D341Med (cell line): ENCODE measurements at regions not wholly inside any gene's neighbourhood (a gene's known extent, or its start where the extent isn't known, plus 50 kb on each side); places are given as distances from the start of the nearest gene placed in this dataset.

Experiments
- DNase-seq: peaks from one replicate; pipeline ENCODE4 v3.0.0; 2012; ENCODE audit warnings: low spot score

- no peak for DNase-seq
These were observed 173.3 kb upstream of the LINC00305 start for GRCh38 chr18:64322189-64322588.

- no peak for DNase-seq
These were observed 169.7 kb upstream of the LINC00305 start for GRCh38 chr18:64318547-64318946.

GRCh38 chr18:64311859-64312258 lies 163.0 kb upstream of the LINC00305 start:
- no peak for DNase-seq

GRCh38 chr18:64295839-64296238 lies 147.0 kb upstream of the LINC00305 start:
- DNase-seq: no peak

- no peak for DNase-seq
These were observed 146.1 kb upstream of the LINC00305 start for GRCh38 chr18:64294967-64295366.

GRCh38 chr18:64288432-64288831 lies 139.5 kb upstream of the LINC00305 start:
- no peak for DNase-seq

- DNase-seq: no peak
These were observed 139.0 kb upstream of the LINC00305 start for GRCh38 chr18:64287926-64288325.

GRCh38 chr18:64283059-64283458 lies 134.2 kb upstream of the LINC00305 start:
- no peak for DNase-seq

- DNase-seq: no peak
These were observed 129.1 kb upstream of the LINC00305 start for GRCh38 chr18:64278026-64278425.

GRCh38 chr18:64276311-64277090 lies 127.6 kb upstream of the LINC00305 start:
- DNase-seq: no peak

- DNase-seq: no peak
These were observed 126.9 kb upstream of the LINC00305 start for GRCh38 chr18:64275593-64276300.

GRCh38 chr18:64273724-64274123 lies 124.8 kb upstream of the LINC00305 start:
- no peak for DNase-seq

- DNase-seq: no peak
These were observed 123.2 kb upstream of the LINC00305 start for GRCh38 chr18:64271975-64272659.

GRCh38 chr18:64271246-64271645 lies 122.4 kb upstream of the LINC00305 start:
- no peak for DNase-seq

GRCh38 chr18:64270608-64271007 lies 121.7 kb upstream of the LINC00305 start:
- no peak for DNase-seq

GRCh38 chr18:64270121-64270520 lies 121.2 kb upstream of the LINC00305 start:
- DNase-seq: no peak

GRCh38 chr18:64264171-64264570 lies 115.3 kb upstream of the LINC00305 start:
- DNase-seq: no peak

GRCh38 chr18:64260810-64261209 lies 111.9 kb upstream of the LINC00305 start:
- DNase-seq: no peak

GRCh38 chr18:64259871-64260270 lies 111.0 kb upstream of the LINC00305 start:
- DNase-seq: no peak

- DNase-seq: no peak
These were observed 109.3 kb upstream of the LINC00305 start for GRCh38 chr18:64258111-64258650.

GRCh38 chr18:64254399-64255093 lies 105.7 kb upstream of the LINC00305 start:
- DNase-seq: no peak

GRCh38 chr18:64253873-64254272 lies 105.0 kb upstream of the LINC00305 start:
- DNase-seq: no peak
